GM12873 (cell line): ENCODE measurements at regions not wholly inside any gene's neighbourhood (a gene's known extent, or its start where the extent isn't known, plus 50 kb on each side); places are given as distances from the start of the nearest gene placed in this dataset.

Source experiments
- TF ChIP-seq, protein P1 (sequence below): IDR thresholded peaks from 2 replicates; pipeline ENCODE4 v1.5.1; 2012; ENCODE audit warnings: low read depth, mild to moderate bottlenecking, moderate library complexity, low read length, control low read depth; ENCODE audit not compliant: insufficient read depth; ENCODE audit errors: missing control alignments

DNA sequence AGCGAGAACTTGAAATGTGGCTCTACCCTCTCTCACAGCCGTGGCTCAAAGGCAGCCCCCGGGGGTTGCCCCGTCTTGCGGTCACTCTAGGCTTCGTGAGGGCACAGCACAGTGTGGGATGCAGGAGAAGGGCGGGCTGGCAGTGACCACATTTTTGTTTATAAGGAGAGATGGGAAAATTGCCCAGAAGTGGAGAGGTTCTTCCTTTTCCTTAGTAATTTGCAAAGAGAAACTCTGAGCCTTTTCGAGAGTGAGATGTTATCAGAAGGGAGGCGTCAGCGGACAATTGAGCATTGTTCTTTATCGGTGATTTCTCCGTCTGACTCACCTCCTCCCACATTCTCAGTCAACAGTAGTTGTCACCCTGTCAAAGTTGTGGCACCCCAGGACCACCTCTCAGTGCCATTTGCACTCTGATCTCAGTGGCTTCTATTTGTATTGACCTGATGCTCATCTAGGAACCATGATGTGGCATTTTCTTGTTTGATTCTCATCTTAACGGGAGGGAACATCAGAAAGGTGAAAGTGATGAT lies 89.6 kb downstream of the ACAA2 start:
- TF ChIP-seq, protein P1, sequence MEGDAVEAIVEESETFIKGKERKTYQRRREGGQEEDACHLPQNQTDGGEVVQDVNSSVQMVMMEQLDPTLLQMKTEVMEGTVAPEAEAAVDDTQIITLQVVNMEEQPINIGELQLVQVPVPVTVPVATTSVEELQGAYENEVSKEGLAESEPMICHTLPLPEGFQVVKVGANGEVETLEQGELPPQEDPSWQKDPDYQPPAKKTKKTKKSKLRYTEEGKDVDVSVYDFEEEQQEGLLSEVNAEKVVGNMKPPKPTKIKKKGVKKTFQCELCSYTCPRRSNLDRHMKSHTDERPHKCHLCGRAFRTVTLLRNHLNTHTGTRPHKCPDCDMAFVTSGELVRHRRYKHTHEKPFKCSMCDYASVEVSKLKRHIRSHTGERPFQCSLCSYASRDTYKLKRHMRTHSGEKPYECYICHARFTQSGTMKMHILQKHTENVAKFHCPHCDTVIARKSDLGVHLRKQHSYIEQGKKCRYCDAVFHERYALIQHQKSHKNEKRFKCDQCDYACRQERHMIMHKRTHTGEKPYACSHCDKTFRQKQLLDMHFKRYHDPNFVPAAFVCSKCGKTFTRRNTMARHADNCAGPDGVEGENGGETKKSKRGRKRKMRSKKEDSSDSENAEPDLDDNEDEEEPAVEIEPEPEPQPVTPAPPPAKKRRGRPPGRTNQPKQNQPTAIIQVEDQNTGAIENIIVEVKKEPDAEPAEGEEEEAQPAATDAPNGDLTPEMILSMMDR: no peak

DNA sequence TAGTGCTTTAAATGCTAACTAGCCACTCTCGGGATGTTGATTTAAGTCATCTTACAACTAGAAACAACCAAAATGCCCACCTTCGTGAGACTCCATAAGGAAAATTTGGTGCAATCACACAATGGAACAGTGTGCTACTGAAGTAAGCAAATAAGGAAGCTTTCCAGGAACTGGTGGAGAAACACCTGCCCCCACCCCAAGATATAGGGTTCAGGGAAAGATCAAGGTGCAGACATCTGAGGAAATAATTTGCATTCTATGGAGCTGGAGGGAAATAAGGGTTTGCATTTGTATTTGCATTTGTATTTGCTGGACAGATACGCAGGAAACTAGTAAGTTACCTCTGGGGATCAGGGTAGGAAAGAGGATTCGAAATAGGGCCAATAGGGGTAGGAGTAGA lies 90.9 kb downstream of the ACAA2 start:
- TF ChIP-seq, protein P1: no peak

DNA sequence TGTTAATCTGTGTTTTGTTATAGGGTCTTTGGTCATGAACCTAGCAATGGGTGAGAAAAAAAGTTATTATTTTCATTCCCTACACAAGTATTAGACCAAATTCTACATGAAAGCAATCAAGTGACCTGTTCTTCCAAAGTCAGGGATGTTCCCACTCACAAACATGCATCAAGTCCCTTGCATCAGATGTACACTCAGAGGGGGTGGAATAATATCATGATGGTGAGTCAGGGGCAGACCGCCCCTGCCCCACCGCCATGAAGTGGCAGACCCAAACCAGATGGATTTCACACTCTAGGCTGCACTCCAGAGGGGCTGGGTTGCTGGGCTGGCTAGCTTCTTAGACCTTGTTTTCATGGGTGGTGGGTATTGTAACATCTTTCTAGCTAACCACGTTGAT lies 91.4 kb downstream of the ACAA2 start:
- TF ChIP-seq, protein P1: no peak

DNA sequence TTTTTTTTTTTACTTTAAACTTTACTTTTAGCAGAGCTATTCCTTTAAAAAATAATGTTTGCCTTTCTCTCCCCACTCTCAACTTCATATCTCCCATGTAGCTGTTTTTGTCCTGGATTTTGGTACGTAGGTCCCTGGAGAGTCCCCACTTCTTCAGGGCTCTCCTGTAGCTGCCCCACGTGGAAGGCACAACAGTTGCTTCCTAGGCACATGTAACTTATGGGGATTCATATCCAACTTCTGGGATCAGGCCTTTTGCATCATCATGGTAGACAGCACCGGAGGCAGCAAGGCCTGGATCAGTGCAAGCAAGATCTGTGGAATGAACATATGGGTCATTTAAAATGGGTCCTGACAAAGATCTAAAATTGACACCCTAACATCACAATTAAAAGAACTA lies 95.7 kb downstream of the ACAA2 start:
- TF ChIP-seq, protein P1: no peak

DNA sequence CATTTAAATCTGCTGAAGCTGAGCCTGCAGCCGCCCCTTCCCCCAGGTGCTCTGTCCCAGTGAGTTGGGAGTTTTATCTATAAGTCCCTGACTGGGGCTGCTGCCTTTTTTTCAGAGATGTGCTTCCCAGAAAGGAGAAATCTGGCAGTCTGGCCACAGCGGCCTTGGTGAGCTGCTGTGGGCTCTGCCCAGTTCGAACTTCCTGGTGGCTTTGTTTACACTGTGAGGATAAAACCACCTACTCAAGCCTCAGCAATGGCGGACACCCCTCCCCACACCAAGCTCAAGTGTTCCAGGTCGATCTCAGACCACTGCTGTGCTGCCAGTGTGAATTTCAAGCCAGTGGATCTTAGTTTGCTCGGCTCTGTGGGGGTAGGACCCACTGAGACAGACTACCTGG lies 97.3 kb downstream of the ACAA2 start:
- TF ChIP-seq, protein P1: no peak

DNA sequence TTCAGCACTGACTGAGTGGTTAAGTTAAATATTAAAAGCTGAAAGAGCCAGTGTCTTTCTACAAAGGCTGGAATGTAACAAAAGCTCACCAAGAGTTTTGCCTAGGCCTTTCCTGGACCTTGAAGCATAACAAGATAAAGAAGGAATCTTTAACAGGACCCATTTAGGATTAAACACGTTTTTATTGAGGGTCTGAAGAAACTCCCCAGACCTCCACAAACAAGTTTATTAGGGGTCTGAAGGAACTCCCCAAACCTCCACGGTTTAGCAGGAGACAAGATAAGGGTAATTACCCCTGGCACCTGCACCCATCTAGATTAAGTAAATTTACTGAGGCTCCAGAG lies 104.0 kb downstream of the ACAA2 start:
- TF ChIP-seq, protein P1: no peak

DNA sequence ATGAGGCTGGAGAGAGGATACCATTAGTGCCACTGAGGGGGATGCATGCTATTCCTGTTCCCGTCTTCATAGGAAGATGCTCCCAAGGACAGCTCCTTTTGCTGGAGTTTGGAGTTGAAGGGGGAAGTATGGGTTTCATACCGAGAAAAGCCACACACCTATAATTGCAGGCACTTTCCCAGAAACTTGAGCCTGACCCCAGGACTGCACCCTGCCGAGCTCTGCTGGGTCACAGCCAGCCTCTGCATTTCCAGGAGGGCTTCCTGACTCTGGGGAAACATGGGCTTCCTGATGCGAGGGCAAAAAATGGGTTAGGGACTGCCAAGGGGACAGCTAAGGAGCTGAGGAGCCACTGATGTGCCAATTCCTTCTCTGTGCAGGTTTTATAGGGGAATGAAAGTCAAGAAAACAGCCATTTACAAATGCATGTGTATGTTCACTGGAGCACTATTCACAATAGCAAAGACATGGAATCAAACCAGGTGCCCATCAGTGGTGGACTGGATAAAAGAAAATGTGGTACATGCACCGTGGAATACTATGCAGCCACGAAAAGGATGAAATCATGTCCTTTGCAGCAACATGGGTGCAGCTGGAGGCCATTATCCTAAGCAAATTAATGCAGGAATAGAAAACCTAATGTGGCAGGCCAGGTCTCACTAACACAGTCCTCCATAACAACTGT lies 104.5 kb downstream of the ACAA2 start:
- TF ChIP-seq, protein P1: no peak
